ENCODE measurements at regions not wholly inside any gene's neighbourhood (a gene's known extent, or its start where the extent isn't known, plus 50 kb on each side); places are given as distances from the start of the nearest gene placed in this dataset.
"Not testable (repeated sequence)": the region's sequence is repeated elsewhere in the genome, so short reads cannot be mapped to it uniquely, and the experiment has no call there.

GRCh38 chr14:98913967-98914650 is 357.9 kb downstream of the BCL11B start:
- no peak for DNase-seq (ENCODE audit: low read depth)

GRCh38 chr14:98914942-98915341 is 357.1 kb downstream of the BCL11B start:
- DNase-seq (ENCODE audit: low read depth): no peak

- no peak for DNase-seq (ENCODE audit: low read depth)
These were observed 356.4 kb downstream of the BCL11B start for GRCh38 chr14:98915625-98916024.

- no peak for DNase-seq (ENCODE audit: low read depth)
These were observed 356.0 kb downstream of the BCL11B start for GRCh38 chr14:98916036-98916435.

GRCh38 chr14:98916476-98916875 is 355.5 kb downstream of the BCL11B start:
- no peak for DNase-seq (ENCODE audit: low read depth)

GRCh38 chr14:98919434-98919833 is 352.6 kb downstream of the BCL11B start:
- DNase-seq (ENCODE audit: low read depth): no peak

GRCh38 chr14:98921306-98921705 is 350.7 kb downstream of the BCL11B start:
- DNase-seq (ENCODE audit: low read depth): not testable (repeated sequence)

GRCh38 chr14:98923596-98923995 is 348.4 kb downstream of the BCL11B start:
- DNase-seq (ENCODE audit: low read depth): no peak

- no peak for DNase-seq (ENCODE audit: low read depth)
These were observed 348.0 kb downstream of the BCL11B start for GRCh38 chr14:98924046-98924445.

- no peak for DNase-seq (ENCODE audit: low read depth)
These were observed 346.5 kb downstream of the BCL11B start for GRCh38 chr14:98925354-98926040.

GRCh38 chr14:98926146-98926545 is 345.9 kb downstream of the BCL11B start:
- no peak for DNase-seq (ENCODE audit: low read depth)

GRCh38 chr14:98926801-98927200 is 345.2 kb downstream of the BCL11B start:
- no peak for DNase-seq (ENCODE audit: low read depth)

- DNase-seq (ENCODE audit: low read depth): no peak
These were observed 344.0 kb downstream of the BCL11B start for GRCh38 chr14:98927986-98928385.

GRCh38 chr14:98928418-98928817 is 343.6 kb downstream of the BCL11B start:
- DNase-seq (ENCODE audit: low read depth): no peak

- no peak for DNase-seq (ENCODE audit: low read depth)
These were observed 340.9 kb downstream of the BCL11B start for GRCh38 chr14:98931126-98931525.

- DNase-seq (ENCODE audit: low read depth): no peak
These were observed 340.1 kb downstream of the BCL11B start for GRCh38 chr14:98931911-98932310.

GRCh38 chr14:98932431-98933325 is 339.3 kb downstream of the BCL11B start:
- no peak for DNase-seq (ENCODE audit: low read depth)

- not testable (repeated sequence) for DNase-seq (ENCODE audit: low read depth)
These were observed 337.4 kb downstream of the BCL11B start for GRCh38 chr14:98934569-98934968.

GRCh38 chr14:98935921-98936320 is 336.1 kb downstream of the BCL11B start:
- no peak for DNase-seq (ENCODE audit: low read depth)

GRCh38 chr14:98937021-98937420 is 335.0 kb downstream of the BCL11B start:
- DNase-seq (ENCODE audit: low read depth): no peak

- DNase-seq (ENCODE audit: low read depth): no peak
These were observed 334.1 kb downstream of the BCL11B start for GRCh38 chr14:98937712-98938505.
